ENCODE measurements at regions not wholly inside any gene's neighbourhood (a gene's known extent, or its start where the extent isn't known, plus 50 kb on each side); places are given as distances from the start of the nearest gene placed in this dataset.

DNA sequence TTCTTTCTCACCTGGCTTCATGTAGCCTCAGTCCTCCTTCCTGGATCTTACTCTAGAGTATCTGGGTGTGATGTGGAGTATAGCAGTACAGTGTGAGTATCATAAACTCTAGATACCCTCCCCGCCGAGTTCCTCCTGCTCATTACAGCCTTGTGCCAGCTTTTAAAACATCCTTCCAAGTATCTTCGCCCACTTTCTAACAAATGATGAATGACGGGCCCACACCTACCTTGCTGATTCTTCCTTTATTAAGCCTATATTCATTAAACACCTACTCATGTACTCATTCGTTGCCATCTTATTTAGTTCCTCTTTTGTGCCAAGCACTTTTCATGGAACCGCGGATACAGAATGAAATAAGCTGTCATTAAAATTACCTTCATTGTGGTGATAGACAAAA lies 1585.3 kb upstream of the TENM3 start:
- no peak for DNase-seq (ENCODE audit: low read depth)
- TF ChIP-seq, protein P1, sequence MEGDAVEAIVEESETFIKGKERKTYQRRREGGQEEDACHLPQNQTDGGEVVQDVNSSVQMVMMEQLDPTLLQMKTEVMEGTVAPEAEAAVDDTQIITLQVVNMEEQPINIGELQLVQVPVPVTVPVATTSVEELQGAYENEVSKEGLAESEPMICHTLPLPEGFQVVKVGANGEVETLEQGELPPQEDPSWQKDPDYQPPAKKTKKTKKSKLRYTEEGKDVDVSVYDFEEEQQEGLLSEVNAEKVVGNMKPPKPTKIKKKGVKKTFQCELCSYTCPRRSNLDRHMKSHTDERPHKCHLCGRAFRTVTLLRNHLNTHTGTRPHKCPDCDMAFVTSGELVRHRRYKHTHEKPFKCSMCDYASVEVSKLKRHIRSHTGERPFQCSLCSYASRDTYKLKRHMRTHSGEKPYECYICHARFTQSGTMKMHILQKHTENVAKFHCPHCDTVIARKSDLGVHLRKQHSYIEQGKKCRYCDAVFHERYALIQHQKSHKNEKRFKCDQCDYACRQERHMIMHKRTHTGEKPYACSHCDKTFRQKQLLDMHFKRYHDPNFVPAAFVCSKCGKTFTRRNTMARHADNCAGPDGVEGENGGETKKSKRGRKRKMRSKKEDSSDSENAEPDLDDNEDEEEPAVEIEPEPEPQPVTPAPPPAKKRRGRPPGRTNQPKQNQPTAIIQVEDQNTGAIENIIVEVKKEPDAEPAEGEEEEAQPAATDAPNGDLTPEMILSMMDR (IDR thresholded peaks at IDR 0.05; ENCODE audit: low read depth, low read length, missing control alignments), result no peak
- in situ Hi-C loops (cut with HindIII; ENCODE audit: low sequenced_read_pairs), result no loop called here
- no peak overlapping the region for H3K4me3 ChIP-seq (ENCODE audit: low read depth, low read length)

DNA sequence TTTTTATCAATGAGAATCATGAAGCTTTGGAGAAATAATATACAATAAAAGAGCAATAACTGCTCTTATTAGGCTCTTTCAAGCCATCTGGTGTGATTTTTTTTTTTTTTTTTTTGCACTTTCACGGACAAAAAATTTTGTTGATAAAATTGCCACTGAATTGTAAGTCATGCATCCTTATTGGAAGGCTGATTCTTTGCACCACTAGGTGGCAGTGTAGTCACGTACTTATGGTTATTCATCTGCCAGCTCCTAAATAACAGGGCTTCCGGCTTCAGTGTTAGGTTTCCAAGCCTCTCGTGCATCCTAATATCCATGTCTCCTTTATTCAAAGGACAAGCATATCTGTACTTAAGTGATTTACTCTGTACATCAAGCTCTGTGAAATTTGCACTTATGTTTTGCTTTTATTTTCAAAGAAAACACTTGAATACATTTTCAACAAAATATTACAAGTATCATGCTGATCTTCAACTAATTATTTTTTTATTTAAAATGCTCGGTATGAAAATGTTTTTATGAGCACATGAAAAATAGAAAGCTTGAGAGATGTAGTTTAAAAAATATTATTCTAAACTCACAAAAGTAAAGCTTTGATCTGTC lies 1578.3 kb upstream of the TENM3 start:
- in situ Hi-C loops (cut with HindIII; ENCODE audit: low sequenced_read_pairs), result loop anchor here (10.0 kb wide), 1 partner anchor 170 kb away; no protein-coding TSS in a partner anchor
- no peak overlapping the region for H3K4me3 ChIP-seq (ENCODE audit: low read depth, low read length)
- DNase-seq (ENCODE audit: low read depth), result peak; percentile 91
- TF ChIP-seq, protein P1 (IDR thresholded peaks at IDR 0.05; ENCODE audit: low read depth, low read length, missing control alignments), result peak; percentile 79

DNA sequence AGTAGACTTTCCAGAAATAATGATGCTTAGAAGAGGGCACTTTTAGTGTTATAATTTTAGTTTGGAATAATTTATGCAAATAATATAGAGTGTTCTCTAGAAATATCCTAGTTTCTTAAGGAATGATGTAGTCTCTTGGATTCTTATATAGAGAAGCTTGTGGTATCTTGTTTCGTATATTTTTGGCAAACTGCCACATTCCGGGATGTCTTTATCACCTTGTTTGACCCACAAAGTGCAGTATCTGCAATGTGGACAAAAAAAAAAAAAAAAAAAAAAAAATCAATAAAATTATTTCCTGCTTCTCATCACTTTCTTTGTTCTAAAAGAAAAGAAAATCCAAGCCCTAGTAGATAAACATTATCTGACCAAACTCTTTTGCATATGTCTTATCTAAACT lies 1577.7 kb upstream of the TENM3 start:
- DNase-seq (ENCODE audit: low read depth), result no peak
- in situ Hi-C loops (cut with HindIII; ENCODE audit: low sequenced_read_pairs), result loop anchor here (10.0 kb wide), 1 partner anchor 169 kb away; no protein-coding TSS in a partner anchor
- TF ChIP-seq, protein P1 (IDR thresholded peaks at IDR 0.05; ENCODE audit: low read depth, low read length, missing control alignments), result no peak
- no peak overlapping the region for H3K4me3 ChIP-seq (ENCODE audit: low read depth, low read length)

DNA sequence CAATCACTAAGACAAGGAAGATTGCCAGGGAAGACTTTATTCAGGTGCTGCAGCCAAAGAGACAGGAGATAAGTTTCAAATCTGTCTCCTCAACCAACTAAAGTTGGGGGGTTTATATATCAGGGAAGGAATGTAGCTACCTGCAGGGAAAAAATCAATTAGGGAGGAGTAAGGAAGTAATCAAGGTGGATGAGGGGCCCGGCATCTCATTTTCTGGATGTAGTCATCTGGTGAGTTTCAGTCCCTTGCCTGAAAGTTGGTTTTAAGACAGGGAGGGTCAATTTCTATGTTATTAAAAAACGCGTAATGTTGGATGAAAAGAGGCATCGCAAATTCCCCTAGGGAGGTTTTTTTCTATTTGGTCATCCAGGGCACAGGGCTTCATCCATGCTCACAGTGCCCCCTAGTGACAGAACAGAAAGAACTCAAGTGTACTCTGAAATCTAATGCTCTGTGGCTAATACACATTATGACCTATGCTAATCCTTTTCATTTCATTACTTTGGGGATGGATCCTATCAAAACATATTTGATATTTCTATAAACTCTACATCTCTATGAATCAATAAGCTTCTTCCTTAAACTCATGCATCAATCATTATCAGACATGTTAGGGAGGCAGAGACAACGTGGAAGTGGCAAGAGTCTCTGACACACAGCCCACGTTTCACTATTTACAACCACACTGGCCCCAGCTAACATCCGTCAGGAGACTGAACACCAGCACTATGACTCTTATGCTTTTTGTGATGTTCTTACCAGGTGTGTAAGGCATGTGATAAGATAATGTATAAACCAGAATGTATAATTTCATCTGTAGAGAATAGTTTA lies 1577.0 kb upstream of the TENM3 start:
- TF ChIP-seq, protein P1 (IDR thresholded peaks at IDR 0.05; ENCODE audit: low read depth, low read length, missing control alignments), result peak; percentile 73
- DNase-seq (ENCODE audit: low read depth), result peak; percentile 50
- no peak overlapping the region for H3K4me3 ChIP-seq (ENCODE audit: low read depth, low read length)
- in situ Hi-C loops (cut with HindIII; ENCODE audit: low sequenced_read_pairs), result loop anchor here (10.0 kb wide), 1 partner anchor 169 kb away; no protein-coding TSS in a partner anchor

DNA sequence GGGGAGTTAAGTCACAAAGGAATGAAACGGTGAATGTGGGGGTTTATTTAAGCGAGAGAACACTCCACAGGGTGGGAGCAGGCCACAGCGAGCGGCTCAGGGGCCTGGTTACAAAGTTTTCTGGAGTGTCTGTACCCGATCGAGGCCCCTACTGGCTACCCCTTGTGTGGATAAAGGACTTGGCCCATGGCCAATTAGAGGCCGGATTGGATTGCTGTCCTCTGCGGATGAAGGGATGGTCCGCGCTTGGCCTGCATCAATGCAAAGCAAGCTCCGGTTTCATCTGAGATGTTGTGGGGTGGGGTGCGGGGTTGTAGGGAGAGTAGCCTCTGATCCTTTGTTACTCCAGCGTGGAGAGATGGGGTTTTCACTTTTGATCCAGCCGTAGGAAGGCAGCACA lies 1574.5 kb upstream of the TENM3 start:
- DNase-seq (ENCODE audit: low read depth), result no peak
- TF ChIP-seq, protein P1 (IDR thresholded peaks at IDR 0.05; ENCODE audit: low read depth, low read length, missing control alignments), result no peak
- no peak overlapping the region for H3K4me3 ChIP-seq (ENCODE audit: low read depth, low read length)
- in situ Hi-C loops (cut with HindIII; ENCODE audit: low sequenced_read_pairs), result loop anchor here (10.0 kb wide), 1 partner anchor 166 kb away; no protein-coding TSS in a partner anchor

DNA sequence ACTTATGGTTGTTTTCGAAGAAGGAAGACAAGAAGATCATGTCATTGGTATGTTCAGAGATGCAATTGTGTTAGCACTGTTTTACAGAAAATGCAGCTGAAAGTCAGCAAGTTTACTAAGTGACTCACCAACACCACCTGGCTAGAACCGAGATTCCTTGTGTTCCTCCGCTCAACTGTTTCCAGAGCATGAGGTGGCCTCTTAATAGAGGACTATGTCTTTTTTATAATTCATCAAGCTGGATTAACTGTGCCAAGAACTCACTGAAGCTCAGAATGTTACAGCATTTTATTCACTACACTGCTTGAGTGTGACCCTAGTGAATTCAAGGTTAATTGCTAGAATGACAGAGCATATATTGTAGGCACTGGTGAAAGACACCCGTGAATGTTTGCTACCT lies 1573.5 kb upstream of the TENM3 start:
- DNase-seq (ENCODE audit: low read depth), result peak; percentile 82
- in situ Hi-C loops (cut with HindIII; ENCODE audit: low sequenced_read_pairs), result loop anchor here (10.0 kb wide), 1 partner anchor 165 kb away; no protein-coding TSS in a partner anchor
- H3K4me3 ChIP-seq (ENCODE audit: low read depth, low read length), result no peak overlapping the region
- TF ChIP-seq, protein P1 (IDR thresholded peaks at IDR 0.05; ENCODE audit: low read depth, low read length, missing control alignments), result no peak

Measured in astrocyte of the cerebellum (primary cell).